H9 (cell line): ENCODE measurements at regions not wholly inside any gene's neighbourhood (a gene's known extent, or its start where the extent isn't known, plus 50 kb on each side); places are given as distances from the start of the nearest gene placed in this dataset.

Source experiments
- DNase-seq: peaks from one replicate; pipeline ENCODE4 v3.0.0-alpha.2; 2017
- H2AFZ ChIP-seq: one replicate; pipeline ENCODE4 v1.6.1; 2013; ENCODE audit warnings: mild to moderate bottlenecking, low read length, control low read depth, moderate library complexity
- H2AK5ac ChIP-seq: 2 replicates; pipeline ENCODE4 v1.6.1; 2013; ENCODE audit warnings: low read length, control low read depth, mixed read lengths; ENCODE audit not compliant: insufficient read length
- H2BK120ac ChIP-seq: one replicate; pipeline ENCODE4 v1.6.1; 2013; ENCODE audit warnings: low read depth, mild to moderate bottlenecking, low read length, control low read depth, inconsistent platforms; ENCODE audit not compliant: poor library complexity, severe bottlenecking
- H2BK12ac ChIP-seq: 2 replicates; pipeline ENCODE4 v1.6.1; 2013; ENCODE audit warnings: low read length, control low read depth, mixed read lengths, low read depth; ENCODE audit not compliant: insufficient read length
- H2BK15ac ChIP-seq: 2 replicates; pipeline ENCODE4 v1.6.1; 2013; ENCODE audit warnings: low read depth, low read length, control low read depth
- H2BK20ac ChIP-seq: one replicate; pipeline ENCODE4 v1.6.1; 2013; ENCODE audit warnings: low read depth, mild to moderate bottlenecking, low read length, control low read depth, inconsistent platforms; ENCODE audit not compliant: poor library complexity, severe bottlenecking
- H2BK5ac ChIP-seq: 2 replicates; pipeline ENCODE4 v1.6.1; 2013; ENCODE audit warnings: low read length, control low read depth, mixed read lengths; ENCODE audit not compliant: insufficient read length
- H3K14ac ChIP-seq: 2 replicates; pipeline ENCODE4 v1.6.1; 2013; ENCODE audit warnings: low read length, control low read depth; ENCODE audit not compliant: insufficient read depth
- H3K18ac ChIP-seq: 2 replicates; pipeline ENCODE4 v1.6.1; 2013; ENCODE audit warnings: low read depth, mild to moderate bottlenecking, mixed read lengths, low read length, control low read depth; ENCODE audit not compliant: insufficient read length
- H3K23ac ChIP-seq: 2 replicates; pipeline ENCODE4 v1.6.1; 2013; ENCODE audit warnings: low read length, control low read depth, mixed read lengths, low read depth; ENCODE audit not compliant: insufficient read length
- H3K23me2 ChIP-seq: 2 replicates; pipeline ENCODE4 v1.6.1; 2013; ENCODE audit warnings: low read depth, mild to moderate bottlenecking, mixed read lengths, low read length, control low read depth; ENCODE audit not compliant: insufficient read length, poor library complexity, severe bottlenecking
- H3K27ac ChIP-seq: 2 replicates; pipeline ENCODE4 v1.5.1; 2013; ENCODE audit warnings: low read length, control low read depth, mixed read lengths, low read depth; ENCODE audit not compliant: insufficient read length
- H3K27me3 ChIP-seq: 2 replicates; pipeline ENCODE4 v1.6.1; 2013; ENCODE audit warnings: low read length, control low read depth, inconsistent platforms; ENCODE audit not compliant: insufficient read depth
- H3K4ac ChIP-seq: 2 replicates; pipeline ENCODE4 v1.6.1; 2013; ENCODE audit warnings: low read depth, mild to moderate bottlenecking, control low read depth, inconsistent platforms, low read length, moderate library complexity
- H3K4me1 ChIP-seq: 2 replicates; pipeline ENCODE4 v1.6.1; 2013; ENCODE audit warnings: low read length, control low read depth, inconsistent platforms; ENCODE audit not compliant: insufficient read depth
- H3K4me2 ChIP-seq: 2 replicates; pipeline ENCODE4 v1.6.1; 2013; ENCODE audit warnings: low read length, control low read depth, mixed read lengths; ENCODE audit not compliant: insufficient read length, insufficient read depth
- H3K56ac ChIP-seq: 2 replicates; pipeline ENCODE4 v1.6.1; 2013; ENCODE audit warnings: low read depth, mild to moderate bottlenecking, mixed read lengths, low read length, control low read depth; ENCODE audit not compliant: insufficient read length
- H3K79me1 ChIP-seq: 2 replicates; pipeline ENCODE4 v1.6.1; 2013; ENCODE audit warnings: low read depth, mild to moderate bottlenecking, moderate library complexity, low read length, control low read depth, inconsistent platforms; ENCODE audit not compliant: insufficient read depth, poor library complexity, severe bottlenecking
- H3K79me2 ChIP-seq: 2 replicates; pipeline ENCODE4 v1.6.1; 2013; ENCODE audit warnings: low read length, control low read depth, inconsistent platforms; ENCODE audit not compliant: insufficient read depth
- H3K9ac ChIP-seq: 2 replicates; pipeline ENCODE4 v1.6.1; 2013; ENCODE audit warnings: low read length, control low read depth, mixed read lengths; ENCODE audit not compliant: insufficient read length; ENCODE audit errors: extremely low read depth
- H3K9me3 ChIP-seq: one replicate; pipeline ENCODE4 v1.6.1; 2013; ENCODE audit warnings: low read depth, low read length, inconsistent platforms; ENCODE audit not compliant: control insufficient read depth
- H3T11ph ChIP-seq: one replicate; pipeline ENCODE4 v1.6.1; 2013; ENCODE audit warnings: mild to moderate bottlenecking, low read length, control low read depth, inconsistent platforms
- H4K20me1 ChIP-seq: one replicate; pipeline ENCODE4 v1.6.1; 2013; ENCODE audit not compliant: control insufficient read depth, insufficient read length, insufficient read depth
- H4K5ac ChIP-seq: 2 replicates; pipeline ENCODE4 v1.6.1; 2013; ENCODE audit warnings: low read depth, mild to moderate bottlenecking, mixed read lengths, low read length, control low read depth; ENCODE audit not compliant: insufficient read length
- H4K8ac ChIP-seq: replicated peaks from 2 replicates; pipeline ENCODE4 v1.6.1; 2013; ENCODE audit warnings: low read length, control low read depth, mixed read lengths, low read depth; ENCODE audit not compliant: insufficient read length
- H4K91ac ChIP-seq: 2 replicates; pipeline ENCODE4 v1.6.1; 2013; ENCODE audit warnings: low read depth, mild to moderate bottlenecking, moderate library complexity, mixed read lengths, low read length, control low read depth; ENCODE audit not compliant: insufficient read length
- H3K27ac Mint-ChIP-seq, 3 experiments: 2 replicates in 2 of 3; 3 replicates in 1 of 3; pipeline ENCODE4 v1.8.0; 2020 to 2021; ENCODE audit warnings: mixed read lengths in 3 of 3, mild to moderate bottlenecking in 1 of 3, moderate library complexity in 1 of 3
- H3K27me3 Mint-ChIP-seq: 2 replicates; pipeline ENCODE4 v1.8.0; 2021; ENCODE audit warnings: low read depth, mild to moderate bottlenecking, moderate library complexity, mixed read lengths
- H3K36me3 Mint-ChIP-seq, 3 experiments: 2 replicates in 2 of 3; 3 replicates in 1 of 3; pipeline ENCODE4 v1.8.0; 2020 to 2021; ENCODE audit warnings: low read depth in 3 of 3, mixed read lengths in 3 of 3; ENCODE audit not compliant: insufficient read depth in 1 of 3
- H3K4me1 Mint-ChIP-seq, 2 experiments: 2 replicates each; pipeline ENCODE4 v1.8.0; 2020; ENCODE audit warnings: mixed read lengths in 2 of 2
- H3K4me3 Mint-ChIP-seq, 2 experiments: 2 replicates in 1 of 2; 3 replicates in 1 of 2; pipeline ENCODE4 v1.8.0; 2020 to 2021; ENCODE audit warnings: mild to moderate bottlenecking in 2 of 2, mixed read lengths in 2 of 2, moderate library complexity in 1 of 2
- H3K9me3 Mint-ChIP-seq, 2 experiments: 2 replicates in 1 of 2; 3 replicates in 1 of 2; pipeline ENCODE4 v1.8.0; 2020; ENCODE audit warnings: mild to moderate bottlenecking in 2 of 2, mixed read lengths in 2 of 2, moderate library complexity in 1 of 2
- CTCF ChIP-seq: fragments of 200-600 bp; sonication (generic); conservative IDR thresholded peaks from 3 replicates; pipeline ENCODE4 v1.8.0; 2021; ENCODE audit warnings: antibody characterized with exemption, mild to moderate bottlenecking

DNA sequence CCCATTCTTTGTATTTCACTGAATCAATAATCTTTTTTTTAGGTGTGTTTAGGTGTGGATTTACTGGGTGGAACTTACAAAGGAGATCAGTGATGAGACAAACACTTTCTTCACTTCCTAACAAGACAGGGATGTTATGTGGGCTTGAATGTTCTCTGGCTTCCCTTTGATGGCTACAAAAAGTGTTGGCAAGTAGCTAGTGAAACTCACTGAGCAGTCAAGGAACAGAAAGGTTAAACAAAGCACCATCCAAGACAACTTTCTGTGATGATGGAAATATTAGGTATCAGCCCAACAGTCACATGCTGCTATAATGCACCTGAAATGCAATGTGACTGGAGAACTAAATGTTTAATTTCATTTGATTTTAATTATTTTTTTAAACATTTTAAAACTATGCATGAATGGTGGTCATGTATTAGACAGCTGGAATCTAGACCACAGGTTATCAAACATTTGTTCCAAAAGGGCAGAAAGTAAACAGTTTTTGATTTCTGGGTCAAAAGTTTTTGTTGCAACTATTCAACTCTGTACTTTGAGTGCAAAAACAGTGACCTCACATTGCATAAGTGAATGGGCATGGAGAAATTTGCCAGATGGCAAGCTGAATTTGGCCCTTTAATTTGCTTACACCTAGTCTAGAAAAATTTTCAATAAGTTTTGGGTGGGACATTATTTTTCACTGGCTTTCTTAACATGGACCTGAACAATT, 1272.7 kb upstream of the TMEFF2 start:
- peaks cover 0 to under 1% of the 10 kb centered on the region in 2 experiments; a peak in 1 of 5 replicates for H3K9me3 Mint-ChIP-seq
- no peaks in the 10 kb centered on the region for H3K27me3 Mint-ChIP-seq
- H3K18ac ChIP-seq: no peak overlapping the region
- H3K27me3 ChIP-seq: no peaks in the 10 kb centered on the region
- H3K56ac ChIP-seq: no peak overlapping the region
- H3K4me1 Mint-ChIP-seq: no peaks in the 10 kb centered on the region
- H4K5ac ChIP-seq: no peak overlapping the region
- no peak for TF ChIP-seq CTCF
- H3K27ac Mint-ChIP-seq: no peak overlapping the region
- H4K20me1 ChIP-seq: no peaks in the 10 kb centered on the region
- no peak overlapping the region for H3K23ac ChIP-seq
- no peak overlapping the region for H2BK120ac ChIP-seq
- no peaks in the 10 kb centered on the region for H3K79me1 ChIP-seq
- H3K36me3 Mint-ChIP-seq: no peaks in the 10 kb centered on the region
- no peak overlapping the region for H2BK5ac ChIP-seq
- no peak overlapping the region for H2AK5ac ChIP-seq
- H2BK15ac ChIP-seq: no peak overlapping the region
- no peaks in the 10 kb centered on the region for H3K79me2 ChIP-seq
- no peaks in the 10 kb centered on the region for H3K4me1 ChIP-seq
- no peak overlapping the region for H2BK12ac ChIP-seq
- H3T11ph ChIP-seq: no peak overlapping the region
- no peak overlapping the region for H2AFZ ChIP-seq
- H4K8ac ChIP-seq: no peak overlapping the region
- H3K23me2 ChIP-seq: no peaks in the 10 kb centered on the region
- H3K9ac ChIP-seq: no peak overlapping the region
- H4K91ac ChIP-seq: no peak overlapping the region
- no peak overlapping the region for H3K14ac ChIP-seq
- no peak overlapping the region for H3K4me3 Mint-ChIP-seq
- no peak overlapping the region for H3K27ac ChIP-seq
- no peaks in the 10 kb centered on the region for H3K9me3 ChIP-seq
- DNase-seq: no peak
- no peak overlapping the region for H3K4me2 ChIP-seq
- H2BK20ac ChIP-seq: no peak overlapping the region
- H3K4ac ChIP-seq: no peak overlapping the region
